ENCODE measurements at regions not wholly inside any gene's neighbourhood (a gene's known extent, or its start where the extent isn't known, plus 50 kb on each side); places are given as distances from the start of the nearest gene placed in this dataset.
"Not testable (repeated sequence)": the region's sequence is repeated elsewhere in the genome, so short reads cannot be mapped to it uniquely, and the experiment has no call there.

DNA sequence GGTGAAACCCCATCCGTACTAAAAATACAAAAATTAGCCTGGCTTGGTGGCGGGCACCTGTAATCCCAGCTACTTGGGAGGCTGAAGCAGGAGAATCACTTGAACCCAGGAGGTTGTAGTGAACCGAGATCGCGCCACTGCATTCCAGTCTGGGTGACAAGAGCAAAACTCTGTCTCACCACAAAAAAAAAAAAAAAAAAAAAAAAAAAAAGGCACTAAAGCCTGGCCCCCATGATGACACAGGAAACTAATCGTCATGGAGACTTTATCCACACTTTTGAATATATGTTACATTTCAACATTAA is 136.2 kb upstream of the KCNJ15 start:
- TF ChIP-seq, protein P1, sequence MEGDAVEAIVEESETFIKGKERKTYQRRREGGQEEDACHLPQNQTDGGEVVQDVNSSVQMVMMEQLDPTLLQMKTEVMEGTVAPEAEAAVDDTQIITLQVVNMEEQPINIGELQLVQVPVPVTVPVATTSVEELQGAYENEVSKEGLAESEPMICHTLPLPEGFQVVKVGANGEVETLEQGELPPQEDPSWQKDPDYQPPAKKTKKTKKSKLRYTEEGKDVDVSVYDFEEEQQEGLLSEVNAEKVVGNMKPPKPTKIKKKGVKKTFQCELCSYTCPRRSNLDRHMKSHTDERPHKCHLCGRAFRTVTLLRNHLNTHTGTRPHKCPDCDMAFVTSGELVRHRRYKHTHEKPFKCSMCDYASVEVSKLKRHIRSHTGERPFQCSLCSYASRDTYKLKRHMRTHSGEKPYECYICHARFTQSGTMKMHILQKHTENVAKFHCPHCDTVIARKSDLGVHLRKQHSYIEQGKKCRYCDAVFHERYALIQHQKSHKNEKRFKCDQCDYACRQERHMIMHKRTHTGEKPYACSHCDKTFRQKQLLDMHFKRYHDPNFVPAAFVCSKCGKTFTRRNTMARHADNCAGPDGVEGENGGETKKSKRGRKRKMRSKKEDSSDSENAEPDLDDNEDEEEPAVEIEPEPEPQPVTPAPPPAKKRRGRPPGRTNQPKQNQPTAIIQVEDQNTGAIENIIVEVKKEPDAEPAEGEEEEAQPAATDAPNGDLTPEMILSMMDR (IDR thresholded peaks at IDR 0.05; ENCODE audit: low read depth, low read length), result not testable (repeated sequence)
- not testable (repeated sequence) for TF ChIP-seq POLR2A (IDR thresholded peaks at IDR 0.05; ENCODE audit: extremely low read depth, insufficient read length); MYC (IDR thresholded peaks at IDR 0.05; ENCODE audit: low read depth, low read length)
- TF ChIP-seq, protein P2, sequence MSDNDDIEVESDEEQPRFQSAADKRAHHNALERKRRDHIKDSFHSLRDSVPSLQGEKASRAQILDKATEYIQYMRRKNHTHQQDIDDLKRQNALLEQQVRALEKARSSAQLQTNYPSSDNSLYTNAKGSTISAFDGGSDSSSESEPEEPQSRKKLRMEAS (IDR thresholded peaks at IDR 0.05; ENCODE audit: low read depth, low read length), result not testable (repeated sequence)

Measured in NB4 (cell line).